GM21529 (cell line): ENCODE measurements at regions not wholly inside any gene's neighbourhood (a gene's known extent, or its start where the extent isn't known, plus 50 kb on each side); places are given as distances from the start of the nearest gene placed in this dataset.

Experiments
- ATAC-seq: cut with Tn5 transposase; IDR thresholded peaks from one replicate; pipeline ENCODE4 v1.9.1; 2021; ENCODE audit not compliant: unreplicated experiment

- ATAC-seq = no peak
Observed at GRCh38 chr16:63230421-63231040, 1194.3 kb upstream of the CDH8 start.

- no peak for ATAC-seq
Observed at GRCh38 chr16:63228259-63228658, 1192.0 kb upstream of the CDH8 start.

GRCh38 chr16:63223851-63224250, 1187.6 kb upstream of the CDH8 start:
- no peak for ATAC-seq

GRCh38 chr16:63216696-63217423, 1180.6 kb upstream of the CDH8 start:
- no peak for ATAC-seq

GRCh38 chr16:63201851-63202250, 1165.6 kb upstream of the CDH8 start:
- ATAC-seq = no peak

- ATAC-seq = no peak
Observed at GRCh38 chr16:63200940-63201339, 1164.7 kb upstream of the CDH8 start.

- no peak for ATAC-seq
Observed at GRCh38 chr16:63195336-63195735, 1159.1 kb upstream of the CDH8 start.

GRCh38 chr16:63192980-63193379, 1156.7 kb upstream of the CDH8 start:
- ATAC-seq = no peak

GRCh38 chr16:63188086-63188771, 1152.0 kb upstream of the CDH8 start:
- ATAC-seq = no peak

GRCh38 chr16:63187638-63188037, 1151.4 kb upstream of the CDH8 start:
- no peak for ATAC-seq

- ATAC-seq = no peak
Observed at GRCh38 chr16:63185235-63185780, 1149.1 kb upstream of the CDH8 start.

GRCh38 chr16:63183743-63184142, 1147.5 kb upstream of the CDH8 start:
- ATAC-seq = no peak

- no peak for ATAC-seq
Observed at GRCh38 chr16:63175313-63175712, 1139.1 kb upstream of the CDH8 start.

- ATAC-seq = no peak
Observed at GRCh38 chr16:63174801-63175200, 1138.6 kb upstream of the CDH8 start.

- no peak for ATAC-seq
Observed at GRCh38 chr16:63171545-63171944, 1135.3 kb upstream of the CDH8 start.

- no peak for ATAC-seq
Observed at GRCh38 chr16:63169100-63169499, 1132.9 kb upstream of the CDH8 start.

- ATAC-seq = no peak
Observed at GRCh38 chr16:63157818-63158217, 1121.6 kb upstream of the CDH8 start.

GRCh38 chr16:63146251-63146650, 1110.0 kb upstream of the CDH8 start:
- ATAC-seq = no peak

GRCh38 chr16:63145411-63145810, 1109.2 kb upstream of the CDH8 start:
- no peak for ATAC-seq

GRCh38 chr16:63135069-63135468, 1098.8 kb upstream of the CDH8 start:
- no peak for ATAC-seq

- ATAC-seq = no peak
Observed at GRCh38 chr16:63131503-63131902, 1095.3 kb upstream of the CDH8 start.

GRCh38 chr16:63130942-63131341, 1094.7 kb upstream of the CDH8 start:
- no peak for ATAC-seq
